ENCODE measurements at regions not wholly inside any gene's neighbourhood (a gene's known extent, or its start where the extent isn't known, plus 50 kb on each side); places are given as distances from the start of the nearest gene placed in this dataset.

- DNase-seq (ENCODE audit: low read depth) = no peak
- no peak for TF ChIP-seq CTCF (IDR thresholded peaks at IDR 0.05; ENCODE audit: low read length, missing control alignments)
- no peak overlapping the region for H3K4me3 ChIP-seq (replicated peaks; ENCODE audit: low read depth, low read length)
Measured at GRCh38 chr3:26369133-26369532, 253.4 kb upstream of the LRRC3B start.

GRCh38 chr3:26375843-26376530 is 246.6 kb upstream of the LRRC3B start:
- TF ChIP-seq CTCF (IDR thresholded peaks at IDR 0.05; ENCODE audit: low read length, missing control alignments) = no peak
- DNase-seq (ENCODE audit: low read depth) = no peak

GRCh38 chr3:26381411-26381810 is 241.2 kb upstream of the LRRC3B start:
- TF ChIP-seq CTCF (IDR thresholded peaks at IDR 0.05; ENCODE audit: low read length, missing control alignments) = no peak
- no peak for DNase-seq (ENCODE audit: low read depth)
- no peak overlapping the region for H3K4me3 ChIP-seq (replicated peaks; ENCODE audit: low read depth, low read length)

More at GRCh38 chr3:26375843-26376530, 246.6 kb upstream of the LRRC3B start:
- H3K4me3 ChIP-seq (replicated peaks; ENCODE audit: low read depth, low read length) = no peak overlapping the region

GRCh38 chr3:26406636-26407035 is 215.9 kb upstream of the LRRC3B start:
- no peak for TF ChIP-seq CTCF (IDR thresholded peaks at IDR 0.05; ENCODE audit: low read length, missing control alignments)
- DNase-seq (ENCODE audit: low read depth) = no peak
- no peak overlapping the region for H3K4me3 ChIP-seq (replicated peaks; ENCODE audit: low read depth, low read length)

GRCh38 chr3:26418553-26418952 is 204.0 kb upstream of the LRRC3B start:
- TF ChIP-seq CTCF (IDR thresholded peaks at IDR 0.05; ENCODE audit: low read length, missing control alignments) = no peak
- H3K4me3 ChIP-seq (replicated peaks; ENCODE audit: low read depth, low read length) = no peak overlapping the region
- no peak for DNase-seq (ENCODE audit: low read depth)

GRCh38 chr3:26422415-26422814 is 200.2 kb upstream of the LRRC3B start:
- DNase-seq (ENCODE audit: low read depth) = no peak
- no peak overlapping the region for H3K4me3 ChIP-seq (replicated peaks; ENCODE audit: low read depth, low read length)
- no peak for TF ChIP-seq CTCF (IDR thresholded peaks at IDR 0.05; ENCODE audit: low read length, missing control alignments)

- TF ChIP-seq CTCF (IDR thresholded peaks at IDR 0.05; ENCODE audit: low read length, missing control alignments) = no peak
Measured at GRCh38 chr3:26425076-26425475, 197.5 kb upstream of the LRRC3B start.

More at GRCh38 chr3:26425076-26425475, 197.5 kb upstream of the LRRC3B start:
- no peak overlapping the region for H3K4me3 ChIP-seq (replicated peaks; ENCODE audit: low read depth, low read length)
- no peak for DNase-seq (ENCODE audit: low read depth)
